ENCODE measurements at regions not wholly inside any gene's neighbourhood (a gene's known extent, or its start where the extent isn't known, plus 50 kb on each side); places are given as distances from the start of the nearest gene placed in this dataset.

GRCh38 chr12:125678589-125678993, 613.4 kb downstream of the AACS start:
- DNase-seq (ENCODE audit: low read depth), result no peak

- no peak for DNase-seq (ENCODE audit: low read depth)
Observed at GRCh38 chr12:125683748-125684381, 618.6 kb downstream of the AACS start.

- no peak for DNase-seq (ENCODE audit: low read depth)
Observed at GRCh38 chr12:125684968-125685790, 619.9 kb downstream of the AACS start.

- no peak for DNase-seq (ENCODE audit: low read depth)
Observed at GRCh38 chr12:125685915-125686314, 620.7 kb downstream of the AACS start.

- no peak for DNase-seq (ENCODE audit: low read depth)
Observed at GRCh38 chr12:125687403-125687802, 622.2 kb downstream of the AACS start.

- DNase-seq (ENCODE audit: low read depth), result no peak
Observed at GRCh38 chr12:125687820-125688219, 622.6 kb downstream of the AACS start.

- no peak for DNase-seq (ENCODE audit: low read depth)
Observed at GRCh38 chr12:125688223-125688622, 623.0 kb downstream of the AACS start.

- no peak for DNase-seq (ENCODE audit: low read depth)
Observed at GRCh38 chr12:125688881-125689280, 623.6 kb downstream of the AACS start.

GRCh38 chr12:125689576-125690410, 624.6 kb downstream of the AACS start:
- no peak for DNase-seq (ENCODE audit: low read depth)

- no peak for DNase-seq (ENCODE audit: low read depth)
Observed at GRCh38 chr12:125690841-125691240, 625.6 kb downstream of the AACS start.

- DNase-seq (ENCODE audit: low read depth), result no peak
Observed at GRCh38 chr12:125696054-125696453, 630.8 kb downstream of the AACS start.

GRCh38 chr12:125704803-125705202, 639.6 kb downstream of the AACS start:
- DNase-seq (ENCODE audit: low read depth), result no peak

- no peak for DNase-seq (ENCODE audit: low read depth)
Observed at GRCh38 chr12:125720961-125721360, 655.7 kb downstream of the AACS start.

GRCh38 chr12:125734137-125734536, 668.9 kb downstream of the AACS start:
- DNase-seq (ENCODE audit: low read depth), result no peak

GRCh38 chr12:125738211-125738610, 673.0 kb downstream of the AACS start:
- no peak for DNase-seq (ENCODE audit: low read depth)

GRCh38 chr12:125742413-125742812, 677.2 kb downstream of the AACS start:
- no peak for DNase-seq (ENCODE audit: low read depth)

- DNase-seq (ENCODE audit: low read depth), result no peak
Observed at GRCh38 chr12:125744201-125744600, 679.0 kb downstream of the AACS start.

- no peak for DNase-seq (ENCODE audit: low read depth)
Observed at GRCh38 chr12:125755512-125755911, 690.3 kb downstream of the AACS start.

GRCh38 chr12:125766091-125766490, 700.9 kb downstream of the AACS start:
- DNase-seq (ENCODE audit: low read depth), result no peak

GRCh38 chr12:125772403-125772802, 707.2 kb downstream of the AACS start:
- no peak for DNase-seq (ENCODE audit: low read depth)

- DNase-seq (ENCODE audit: low read depth), result no peak
Observed at GRCh38 chr12:125773033-125773640, 707.9 kb downstream of the AACS start.

GRCh38 chr12:125775507-125775906, 710.3 kb downstream of the AACS start:
- DNase-seq (ENCODE audit: low read depth), result no peak

All from GM04504 (cell line).